ENCODE measurements at regions not wholly inside any gene's neighbourhood (a gene's known extent, or its start where the extent isn't known, plus 50 kb on each side); places are given as distances from the start of the nearest gene placed in this dataset.
A peak's percentile ranks its signal among the peaks of the same experiment; 100 is the strongest.

- no peak for TF ChIP-seq CTCF (IDR thresholded peaks at IDR 0.05)
- ATAC-seq, result no peak
- Histone ChIP-seq H3K4me3 (no peak overlapping the region), H3K9me3 (no peaks in the 10 kb centered on the region), H3K36me3 (no peaks in the 10 kb centered on the region), H3K4me1 (no peaks in the 10 kb centered on the region), H3K27me3 (no peaks in the 10 kb centered on the region), H3K27ac (no peak overlapping the region)
- DNase-seq, result no peak
- intact Hi-C loops (cut with DNase I), result no loop called here
Observed at GRCh38 chr15:67009576-67010569, 55.5 kb upstream of the SMAD3 start.

GRCh38 chr15:67010898-67011616 lies 54.3 kb upstream of the SMAD3 start:
- Histone ChIP-seq H3K27me3 (no peaks in the 10 kb centered on the region), H3K36me3 (no peaks in the 10 kb centered on the region), H3K4me3 (no peak overlapping the region), H3K4me1 (no peaks in the 10 kb centered on the region), H3K9me3 (no peaks in the 10 kb centered on the region), H3K27ac (no peak overlapping the region)
- no peak for TF ChIP-seq CTCF (IDR thresholded peaks at IDR 0.05)
- peak; percentile 15 for ATAC-seq
- intact Hi-C loops (cut with DNase I), result no loop called here
- no peak for DNase-seq

GRCh38 chr15:67011617-67012005 lies 53.8 kb upstream of the SMAD3 start:
- H3K4me1 ChIP-seq, result no peaks in the 10 kb centered on the region
- no peaks in the 10 kb centered on the region for H3K27me3 ChIP-seq
- H3K4me3 ChIP-seq, result no peak overlapping the region
- DNase-seq (no peak), ATAC-seq (no peak)
- H3K27ac ChIP-seq, result no peak overlapping the region
- H3K9me3 ChIP-seq, result no peaks in the 10 kb centered on the region
- intact Hi-C loops (cut with DNase I), result no loop called here
- TF ChIP-seq CTCF (IDR thresholded peaks at IDR 0.05), result no peak
- H3K36me3 ChIP-seq, result no peaks in the 10 kb centered on the region

GRCh38 chr15:67013696-67014095 lies 51.7 kb upstream of the SMAD3 start:
- ATAC-seq, result no peak
- Histone ChIP-seq H3K27me3 (no peaks in the 10 kb centered on the region), H3K4me1 (no peaks in the 10 kb centered on the region), H3K9me3 (no peaks in the 10 kb centered on the region), H3K27ac (no peak overlapping the region), H3K4me3 (no peak overlapping the region), H3K36me3 (no peaks in the 10 kb centered on the region)
- DNase-seq, result no peak
- intact Hi-C loops (cut with DNase I), result no loop called here
- TF ChIP-seq CTCF (IDR thresholded peaks at IDR 0.05), result no peak
